H1 (cell line): ENCODE measurements at regions not wholly inside any gene's neighbourhood (a gene's known extent, or its start where the extent isn't known, plus 50 kb on each side); places are given as distances from the start of the nearest gene placed in this dataset.

Source experiments
- CHD2 ChIP-seq: IDR thresholded peaks from 2 replicates; pipeline ENCODE4 v1.6.1; 2012; ENCODE audit warnings: low read length, improper control_type of control experiment
- EGR1 ChIP-seq: IDR thresholded peaks from 2 replicates; pipeline ENCODE4 v1.6.1; 2011; ENCODE audit warnings: low read depth, low read length, borderline replicate concordance
- MAFK ChIP-seq: IDR thresholded peaks from 2 replicates; pipeline ENCODE4 v1.6.1; 2012; ENCODE audit warnings: low read depth, mild to moderate bottlenecking, improper control_type of control experiment, low read length
- RBBP5 ChIP-seq: IDR thresholded peaks from 2 replicates; pipeline ENCODE4 v1.7.1; 2012; ENCODE audit warnings: low read depth, mild to moderate bottlenecking, inconsistent platforms, low read length, moderate library complexity, borderline replicate concordance
- SAP30 ChIP-seq: fragments of 300-600 bp; sonication (generic); IDR thresholded peaks from 2 replicates; pipeline ENCODE4 v1.7.1; 2012; ENCODE audit warnings: low read length, moderate library complexity, mild to moderate bottlenecking, inconsistent platforms; ENCODE audit not compliant: insufficient read depth, insufficient replicate concordance
- SUZ12 ChIP-seq: fragments of 200-600 bp; sonication (generic); IDR thresholded peaks from 2 replicates; pipeline ENCODE4 v1.6.1; 2012; ENCODE audit warnings: mild to moderate bottlenecking, inconsistent platforms, low read length, moderate library complexity, mixed read lengths
- USF2 ChIP-seq: IDR thresholded peaks from 2 replicates; pipeline ENCODE4 v1.6.1; 2011; ENCODE audit warnings: low read length, improper control_type of control experiment

- TF ChIP-seq USF2 (no peak), EGR1 (no peak), MAFK (no peak), RBBP5 (no peak), CHD2 (no peak), SUZ12 (no peak), SAP30 (no peak)
These were observed 147.4 kb downstream of the ABHD5 start (continued) for GRCh38 chr3:43838009-43838758.
